ENCODE measurements at regions not wholly inside any gene's neighbourhood (a gene's known extent, or its start where the extent isn't known, plus 50 kb on each side); places are given as distances from the start of the nearest gene placed in this dataset.

DNA sequence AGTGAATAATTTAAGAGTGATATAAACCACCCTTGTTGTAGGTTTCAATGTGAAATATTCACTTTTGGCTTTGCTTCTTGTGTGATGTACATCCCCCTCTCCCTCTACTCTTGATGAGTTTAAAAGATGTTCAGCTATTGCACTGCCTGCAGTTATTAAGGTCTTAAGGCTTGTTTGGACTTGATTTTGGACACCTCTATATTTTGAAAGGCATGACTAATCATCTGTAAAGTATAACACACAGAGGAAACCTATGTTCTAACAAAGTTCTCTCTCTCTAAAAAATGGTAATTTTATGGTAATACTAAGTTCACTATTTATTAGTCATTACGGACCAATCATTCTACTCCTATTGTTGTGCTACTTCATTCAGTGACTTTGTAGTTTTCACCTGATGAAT lies 1719.9 kb downstream of the GRIK2 start:
- TF ChIP-seq TEAD4 (IDR thresholded peaks at IDR 0.05) (no peak), CEBPB (IDR thresholded peaks at IDR 0.05) (no peak), USF1 (IDR thresholded peaks at IDR 0.05) (no peak), EP300 (IDR thresholded peaks at IDR 0.05; ENCODE audit: borderline replicate concordance) (no peak), EGR1 (IDR thresholded peaks at IDR 0.05) (no peak), RAD21 (IDR thresholded peaks at IDR 0.05; ENCODE audit: low read depth) (no peak), YY1 (IDR thresholded peaks at IDR 0.05; ENCODE audit: low read depth) (no peak), ZBTB7A (IDR thresholded peaks at IDR 0.05; ENCODE audit: low read depth) (no peak), TAF1 (IDR thresholded peaks at IDR 0.05; ENCODE audit: low read depth) (no peak)
- TF ChIP-seq, protein P1, sequence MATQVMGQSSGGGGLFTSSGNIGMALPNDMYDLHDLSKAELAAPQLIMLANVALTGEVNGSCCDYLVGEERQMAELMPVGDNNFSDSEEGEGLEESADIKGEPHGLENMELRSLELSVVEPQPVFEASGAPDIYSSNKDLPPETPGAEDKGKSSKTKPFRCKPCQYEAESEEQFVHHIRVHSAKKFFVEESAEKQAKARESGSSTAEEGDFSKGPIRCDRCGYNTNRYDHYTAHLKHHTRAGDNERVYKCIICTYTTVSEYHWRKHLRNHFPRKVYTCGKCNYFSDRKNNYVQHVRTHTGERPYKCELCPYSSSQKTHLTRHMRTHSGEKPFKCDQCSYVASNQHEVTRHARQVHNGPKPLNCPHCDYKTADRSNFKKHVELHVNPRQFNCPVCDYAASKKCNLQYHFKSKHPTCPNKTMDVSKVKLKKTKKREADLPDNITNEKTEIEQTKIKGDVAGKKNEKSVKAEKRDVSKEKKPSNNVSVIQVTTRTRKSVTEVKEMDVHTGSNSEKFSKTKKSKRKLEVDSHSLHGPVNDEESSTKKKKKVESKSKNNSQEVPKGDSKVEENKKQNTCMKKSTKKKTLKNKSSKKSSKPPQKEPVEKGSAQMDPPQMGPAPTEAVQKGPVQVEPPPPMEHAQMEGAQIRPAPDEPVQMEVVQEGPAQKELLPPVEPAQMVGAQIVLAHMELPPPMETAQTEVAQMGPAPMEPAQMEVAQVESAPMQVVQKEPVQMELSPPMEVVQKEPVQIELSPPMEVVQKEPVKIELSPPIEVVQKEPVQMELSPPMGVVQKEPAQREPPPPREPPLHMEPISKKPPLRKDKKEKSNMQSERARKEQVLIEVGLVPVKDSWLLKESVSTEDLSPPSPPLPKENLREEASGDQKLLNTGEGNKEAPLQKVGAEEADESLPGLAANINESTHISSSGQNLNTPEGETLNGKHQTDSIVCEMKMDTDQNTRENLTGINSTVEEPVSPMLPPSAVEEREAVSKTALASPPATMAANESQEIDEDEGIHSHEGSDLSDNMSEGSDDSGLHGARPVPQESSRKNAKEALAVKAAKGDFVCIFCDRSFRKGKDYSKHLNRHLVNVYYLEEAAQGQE (IDR thresholded peaks at IDR 0.05; ENCODE audit: low read depth) = no peak

All from Ishikawa (cell line).